ENCODE measurements at regions not wholly inside any gene's neighbourhood (a gene's known extent, or its start where the extent isn't known, plus 50 kb on each side); places are given as distances from the start of the nearest gene placed in this dataset.

DNA sequence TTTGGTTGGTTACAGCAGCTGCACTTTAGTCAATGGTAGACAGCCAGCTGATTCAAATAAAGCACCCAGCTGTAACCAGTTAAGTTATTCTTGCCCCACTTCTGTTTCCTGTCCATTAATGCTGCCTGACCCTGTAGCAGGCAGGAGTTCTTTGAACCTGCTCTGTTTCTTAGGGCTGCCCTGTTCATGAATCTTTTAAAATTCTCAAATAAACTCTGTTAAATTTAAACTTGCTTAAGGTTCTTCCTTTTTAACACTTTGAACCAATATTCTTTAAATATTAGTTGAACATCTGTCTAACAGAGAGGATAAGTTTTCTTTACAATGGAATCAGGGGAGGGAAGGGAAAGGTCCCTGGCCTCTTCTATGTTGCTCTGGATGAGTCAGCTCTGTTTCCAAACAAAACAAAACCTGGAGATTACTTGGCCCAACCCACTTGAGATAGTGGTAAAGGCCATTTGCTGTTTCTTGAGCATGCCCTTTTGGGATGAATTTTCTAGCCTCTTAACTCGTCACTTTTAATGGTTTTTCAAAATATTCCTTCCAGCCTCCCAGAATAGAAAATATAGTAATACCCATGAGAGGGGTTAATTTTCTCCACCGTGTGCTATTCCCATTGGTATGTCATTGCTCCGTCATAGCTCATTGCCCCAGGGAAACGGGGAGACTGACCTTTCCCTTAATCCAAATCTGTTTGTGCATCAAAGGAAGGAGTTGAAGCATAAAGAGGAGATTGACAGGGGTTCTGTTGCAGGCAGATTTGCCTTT is 112.1 kb upstream of the FHL2 start:
- H3K9me3 ChIP-seq (ENCODE audit: control insufficient read depth in 4 of 4, low read length in 3 of 4) = no peaks in the 10 kb centered on the region
- no peak for TF ChIP-seq EGR1 (IDR thresholded peaks at IDR 0.05; ENCODE audit: low read depth in 2 of 2)
- no peak for TF ChIP-seq YY1 (IDR thresholded peaks at IDR 0.05)
- TF ChIP-seq, protein P1, sequence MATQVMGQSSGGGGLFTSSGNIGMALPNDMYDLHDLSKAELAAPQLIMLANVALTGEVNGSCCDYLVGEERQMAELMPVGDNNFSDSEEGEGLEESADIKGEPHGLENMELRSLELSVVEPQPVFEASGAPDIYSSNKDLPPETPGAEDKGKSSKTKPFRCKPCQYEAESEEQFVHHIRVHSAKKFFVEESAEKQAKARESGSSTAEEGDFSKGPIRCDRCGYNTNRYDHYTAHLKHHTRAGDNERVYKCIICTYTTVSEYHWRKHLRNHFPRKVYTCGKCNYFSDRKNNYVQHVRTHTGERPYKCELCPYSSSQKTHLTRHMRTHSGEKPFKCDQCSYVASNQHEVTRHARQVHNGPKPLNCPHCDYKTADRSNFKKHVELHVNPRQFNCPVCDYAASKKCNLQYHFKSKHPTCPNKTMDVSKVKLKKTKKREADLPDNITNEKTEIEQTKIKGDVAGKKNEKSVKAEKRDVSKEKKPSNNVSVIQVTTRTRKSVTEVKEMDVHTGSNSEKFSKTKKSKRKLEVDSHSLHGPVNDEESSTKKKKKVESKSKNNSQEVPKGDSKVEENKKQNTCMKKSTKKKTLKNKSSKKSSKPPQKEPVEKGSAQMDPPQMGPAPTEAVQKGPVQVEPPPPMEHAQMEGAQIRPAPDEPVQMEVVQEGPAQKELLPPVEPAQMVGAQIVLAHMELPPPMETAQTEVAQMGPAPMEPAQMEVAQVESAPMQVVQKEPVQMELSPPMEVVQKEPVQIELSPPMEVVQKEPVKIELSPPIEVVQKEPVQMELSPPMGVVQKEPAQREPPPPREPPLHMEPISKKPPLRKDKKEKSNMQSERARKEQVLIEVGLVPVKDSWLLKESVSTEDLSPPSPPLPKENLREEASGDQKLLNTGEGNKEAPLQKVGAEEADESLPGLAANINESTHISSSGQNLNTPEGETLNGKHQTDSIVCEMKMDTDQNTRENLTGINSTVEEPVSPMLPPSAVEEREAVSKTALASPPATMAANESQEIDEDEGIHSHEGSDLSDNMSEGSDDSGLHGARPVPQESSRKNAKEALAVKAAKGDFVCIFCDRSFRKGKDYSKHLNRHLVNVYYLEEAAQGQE (IDR thresholded peaks at IDR 0.05) = no peak
- TF ChIP-seq FOXA1 (IDR thresholded peaks at IDR 0.05) = no peak
- TF ChIP-seq, protein P2, sequence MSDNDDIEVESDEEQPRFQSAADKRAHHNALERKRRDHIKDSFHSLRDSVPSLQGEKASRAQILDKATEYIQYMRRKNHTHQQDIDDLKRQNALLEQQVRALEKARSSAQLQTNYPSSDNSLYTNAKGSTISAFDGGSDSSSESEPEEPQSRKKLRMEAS (IDR thresholded peaks at IDR 0.05) = no peak
- TF ChIP-seq, protein P3, sequence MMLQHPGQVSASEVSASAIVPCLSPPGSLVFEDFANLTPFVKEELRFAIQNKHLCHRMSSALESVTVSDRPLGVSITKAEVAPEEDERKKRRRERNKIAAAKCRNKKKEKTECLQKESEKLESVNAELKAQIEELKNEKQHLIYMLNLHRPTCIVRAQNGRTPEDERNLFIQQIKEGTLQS (IDR thresholded peaks at IDR 0.05) = no peak
- no peak for TF ChIP-seq GABPA (IDR thresholded peaks at IDR 0.05 in 1 of 2, conservative IDR thresholded peaks at IDR 0.05 in 1 of 2)
- no peak for TF ChIP-seq TAF1 (conservative IDR thresholded peaks at IDR 0.05)
- TF ChIP-seq SP1 (IDR thresholded peaks at IDR 0.05) = no peak
- TF ChIP-seq FOXA2 (IDR thresholded peaks at IDR 0.05) = no peak
- TF ChIP-seq HNF4G (IDR thresholded peaks at IDR 0.05) = no peak
- no peak for TF ChIP-seq RAD21 (IDR thresholded peaks at IDR 0.05)
- TF ChIP-seq, protein P4, sequence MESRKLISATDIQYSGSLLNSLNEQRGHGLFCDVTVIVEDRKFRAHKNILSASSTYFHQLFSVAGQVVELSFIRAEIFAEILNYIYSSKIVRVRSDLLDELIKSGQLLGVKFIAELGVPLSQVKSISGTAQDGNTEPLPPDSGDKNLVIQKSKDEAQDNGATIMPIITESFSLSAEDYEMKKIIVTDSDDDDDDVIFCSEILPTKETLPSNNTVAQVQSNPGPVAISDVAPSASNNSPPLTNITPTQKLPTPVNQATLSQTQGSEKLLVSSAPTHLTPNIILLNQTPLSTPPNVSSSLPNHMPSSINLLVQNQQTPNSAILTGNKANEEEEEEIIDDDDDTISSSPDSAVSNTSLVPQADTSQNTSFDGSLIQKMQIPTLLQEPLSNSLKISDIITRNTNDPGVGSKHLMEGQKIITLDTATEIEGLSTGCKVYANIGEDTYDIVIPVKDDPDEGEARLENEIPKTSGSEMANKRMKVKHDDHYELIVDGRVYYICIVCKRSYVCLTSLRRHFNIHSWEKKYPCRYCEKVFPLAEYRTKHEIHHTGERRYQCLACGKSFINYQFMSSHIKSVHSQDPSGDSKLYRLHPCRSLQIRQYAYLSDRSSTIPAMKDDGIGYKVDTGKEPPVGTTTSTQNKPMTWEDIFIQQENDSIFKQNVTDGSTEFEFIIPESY (IDR thresholded peaks at IDR 0.05) = no peak
- no peak for TF ChIP-seq CTCF (IDR thresholded peaks at IDR 0.05; ENCODE audit: low read depth, low read length, missing input control)
- TF ChIP-seq JUND (IDR thresholded peaks at IDR 0.05) = no peak
- H3K36me3 ChIP-seq (ENCODE audit: control insufficient read depth in 4 of 4, insufficient read depth in 3 of 4, low read depth in 1 of 4, low read length in 3 of 4) = no peaks in the 10 kb centered on the region
- peaks cover 0 to 2% (median 0%) of the 10 kb centered on the region in 4 donors for H3K4me1 ChIP-seq (ENCODE audit: control insufficient read depth in 4 of 4, insufficient read depth in 4 of 4, low read length in 3 of 4)
- no peak overlapping the region for H3K9ac ChIP-seq (ENCODE audit: low read depth in 1 of 2, low read length in 2 of 2)
- DNase-seq (ENCODE audit: low spot score) = no peak
- H3K27me3 ChIP-seq (ENCODE audit: control insufficient read depth in 4 of 4, insufficient read depth in 4 of 4, low read length in 3 of 4) = no peaks in the 10 kb centered on the region
- H3K27ac ChIP-seq (ENCODE audit: low read depth in 1 of 2, low read length in 2 of 2) = no peak overlapping the region
- no peak overlapping the region for H3K4me3 ChIP-seq (ENCODE audit: low read depth in 1 of 3, low read length in 3 of 3)
- WGBS = 89% methylated on average over 4 of the region's 4 CpGs

Measured in liver (tissue), 8 donors.